ENCODE measurements at regions not wholly inside any gene's neighbourhood (a gene's known extent, or its start where the extent isn't known, plus 50 kb on each side); places are given as distances from the start of the nearest gene placed in this dataset.

DNA sequence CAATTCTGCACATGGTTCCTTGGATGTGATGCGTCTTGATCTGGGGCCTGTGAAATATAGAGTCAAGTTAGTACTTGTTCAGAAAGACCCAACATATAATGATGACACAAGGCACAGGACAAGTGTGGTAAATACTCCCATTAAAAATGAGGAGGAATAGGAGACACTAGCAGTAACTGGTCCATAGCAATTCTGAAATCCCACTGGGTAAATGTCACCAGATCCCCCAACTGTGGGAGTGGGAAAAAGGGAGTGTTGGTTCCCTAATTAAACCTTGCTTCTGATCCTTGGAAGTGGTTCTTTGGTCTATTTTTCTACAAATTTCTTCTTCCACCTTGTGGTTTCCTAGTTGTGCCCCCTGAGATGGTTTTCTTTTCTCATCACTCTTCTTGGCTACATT is 62.5 kb upstream of the NRP1 start:
- no peak for DNase-seq

DNA sequence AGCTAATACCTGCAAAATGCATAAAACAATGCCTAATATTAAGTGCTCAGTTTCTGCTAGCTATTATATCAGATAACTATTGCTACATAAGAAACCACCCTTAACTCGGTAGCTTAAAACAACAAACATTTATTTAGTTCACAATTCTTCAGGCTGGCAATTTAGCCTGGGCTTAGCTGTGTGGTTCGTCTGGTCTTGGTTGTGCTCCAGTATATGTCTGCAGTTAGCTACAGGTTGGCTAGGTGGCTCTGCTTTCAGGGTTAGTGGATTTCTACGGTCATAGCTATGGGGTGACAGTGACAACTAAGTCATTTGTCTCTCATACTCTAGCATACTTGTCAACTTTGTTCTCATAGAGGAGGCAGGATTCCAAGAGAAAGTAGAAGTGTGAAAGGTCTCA is 61.8 kb upstream of the NRP1 start:
- DNase-seq, result no peak

DNA sequence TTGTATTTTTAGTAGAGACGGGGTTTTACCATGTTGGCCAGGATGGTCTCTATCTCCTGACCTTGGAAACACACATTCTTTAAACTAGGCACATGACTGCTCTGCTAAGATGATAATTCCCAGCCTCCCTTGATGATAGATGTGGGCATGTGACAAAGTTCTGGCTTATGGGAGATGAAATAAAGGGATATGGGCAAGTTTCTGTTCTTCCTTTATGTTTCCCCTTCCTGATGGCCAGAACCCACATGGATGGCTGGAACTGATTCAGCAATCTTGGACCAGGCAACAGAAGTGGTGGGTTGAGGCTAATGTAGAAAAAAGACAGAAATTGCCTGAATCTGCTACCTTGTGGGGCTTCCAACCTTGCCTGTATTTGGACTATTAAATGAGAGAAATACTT is 60.7 kb upstream of the NRP1 start:
- no peak for DNase-seq

- no peak for DNase-seq
Measured at GRCh38 chr10:33392706-33393105, 58.2 kb upstream of the NRP1 start.

GRCh38 chr10:33391611-33392465 is 57.4 kb upstream of the NRP1 start:
- DNase-seq, result no peak

- peak; percentile 45 for DNase-seq
Measured at GRCh38 chr10:33390046-33390445, 55.6 kb upstream of the NRP1 start.

GRCh38 chr10:33388785-33389184 is 54.3 kb upstream of the NRP1 start:
- no peak for DNase-seq

DNA sequence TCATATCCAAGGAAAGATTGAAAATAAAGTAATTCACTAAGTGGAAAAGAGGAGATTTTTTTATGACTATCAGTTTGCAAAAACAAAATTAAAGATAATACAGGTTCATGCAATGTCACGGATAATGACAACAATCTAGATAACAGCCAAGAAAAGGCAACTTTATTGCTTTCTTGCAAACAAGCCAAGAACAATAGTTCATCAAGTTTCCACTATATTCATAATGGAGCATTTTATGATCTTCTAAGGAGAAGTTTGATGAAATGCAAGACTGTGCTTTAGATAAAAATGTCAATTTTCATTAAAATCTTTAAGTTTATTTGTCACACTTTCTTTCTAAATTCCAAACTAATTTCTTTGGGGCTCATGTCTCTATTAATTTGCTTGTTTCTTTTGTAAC is 53.9 kb upstream of the NRP1 start:
- DNase-seq, result no peak

DNA sequence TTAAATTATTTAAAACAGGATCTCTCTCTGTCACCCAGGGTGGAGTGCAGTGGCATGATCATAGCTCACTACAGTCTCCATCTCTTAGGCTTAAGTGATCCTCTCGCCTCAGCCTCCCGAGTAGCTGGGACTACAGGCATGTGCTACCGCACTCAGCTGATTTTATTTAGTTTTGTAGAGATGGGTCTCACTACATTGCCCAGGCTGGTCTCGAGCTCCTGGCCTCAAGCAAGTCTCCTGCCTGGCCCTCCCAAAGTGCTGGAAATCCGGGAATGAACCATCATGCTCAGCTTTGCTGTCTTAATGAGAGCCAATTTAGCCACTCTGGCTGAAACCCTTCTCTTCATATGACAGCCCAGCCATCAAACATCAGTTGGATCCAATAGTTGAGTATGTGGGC is 53.3 kb upstream of the NRP1 start:
- DNase-seq, result no peak

DNA sequence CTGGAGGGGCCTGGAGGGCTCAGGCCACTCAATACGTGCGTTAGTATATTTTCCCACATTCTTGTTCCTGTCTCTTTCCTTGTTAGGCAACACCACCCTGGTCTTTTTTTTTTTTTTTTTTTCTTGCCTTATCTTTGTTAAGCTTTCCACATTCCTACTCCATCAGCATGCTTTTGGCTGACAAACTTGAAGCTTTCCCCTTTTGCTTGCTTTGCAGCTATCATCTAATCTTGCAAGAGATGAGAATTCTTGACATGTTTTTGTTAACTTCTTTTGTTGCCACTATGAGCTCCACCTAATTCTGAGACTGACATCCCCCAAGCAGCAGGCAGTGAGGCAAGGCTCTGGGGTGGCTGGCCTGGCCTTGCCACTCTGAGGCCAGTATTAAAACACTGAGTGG is 52.5 kb upstream of the NRP1 start:
- DNase-seq, result no peak

GRCh38 chr10:33385686-33386085 is 51.2 kb upstream of the NRP1 start:
- DNase-seq, result no peak

GRCh38 chr10:33385015-33385414 is 50.5 kb upstream of the NRP1 start:
- no peak for DNase-seq

Measured in DMS53 (cell line).